Mesendoderm (in vitro differentiated cells): ENCODE measurements at regions not wholly inside any gene's neighbourhood (a gene's known extent, or its start where the extent isn't known, plus 50 kb on each side); places are given as distances from the start of the nearest gene placed in this dataset.

Experiments used
- DNase-seq: peaks from one replicate; pipeline ENCODE4 v3.0.0; 2013
- H2AK5ac ChIP-seq: 2 replicates; pipeline ENCODE4 v1.6.1; 2013; ENCODE audit warnings: low read length, inconsistent platforms
- H2BK120ac ChIP-seq: 2 replicates; pipeline ENCODE4 v1.6.1; 2013; ENCODE audit warnings: low read depth, mild to moderate bottlenecking, low read length, moderate library complexity, mixed read lengths
- H2BK15ac ChIP-seq: replicated peaks from 2 replicates; pipeline ENCODE4 v1.6.1; 2013; ENCODE audit warnings: low read depth, mild to moderate bottlenecking, moderate library complexity
- H2BK5ac ChIP-seq: 2 replicates; pipeline ENCODE4 v1.6.1; 2013; ENCODE audit warnings: low read length, inconsistent platforms
- H3K18ac ChIP-seq: 2 replicates; pipeline ENCODE4 v1.6.1; 2013; ENCODE audit warnings: mild to moderate bottlenecking, low read length, mixed read lengths
- H3K23ac ChIP-seq: one replicate; pipeline ENCODE4 v1.6.1; 2013; ENCODE audit warnings: low read length
- H3K27ac ChIP-seq: 2 replicates; pipeline ENCODE4 v1.5.1; 2013; ENCODE audit warnings: low read depth, mild to moderate bottlenecking, inconsistent platforms, low read length, moderate library complexity
- H3K27me3 ChIP-seq: 2 replicates; pipeline ENCODE4 v1.6.1; 2013; ENCODE audit warnings: low read length, control low read depth, mild to moderate bottlenecking, inconsistent platforms; ENCODE audit not compliant: insufficient read depth, poor library complexity
- H3K36me3 ChIP-seq: 2 replicates; pipeline ENCODE4 v1.6.1; 2013; ENCODE audit warnings: low read length, inconsistent platforms; ENCODE audit not compliant: control insufficient read depth, insufficient read depth
- H3K4ac ChIP-seq: one replicate; pipeline ENCODE4 v1.6.1; 2013; ENCODE audit warnings: low read depth, mild to moderate bottlenecking, low read length, moderate library complexity
- H3K4me1 ChIP-seq: 2 replicates; pipeline ENCODE4 v1.6.1; 2013; ENCODE audit warnings: low read depth, low read length, inconsistent platforms; ENCODE audit not compliant: control insufficient read depth
- H3K4me2 ChIP-seq: 2 replicates; pipeline ENCODE4 v1.6.1; 2013; ENCODE audit warnings: low read length
- H3K4me3 ChIP-seq: 2 replicates; pipeline ENCODE4 v1.5.1; 2013; ENCODE audit warnings: mild to moderate bottlenecking, low read length
- H3K56ac ChIP-seq: one replicate; pipeline ENCODE4 v1.6.1; 2013; ENCODE audit warnings: low read length
- H3K79me1 ChIP-seq: 2 replicates; pipeline ENCODE4 v1.6.1; 2013; ENCODE audit warnings: low read length, inconsistent platforms
- H3K79me2 ChIP-seq: 2 replicates; pipeline ENCODE4 v1.6.1; 2013; ENCODE audit warnings: mild to moderate bottlenecking, low read length; ENCODE audit not compliant: control insufficient read depth, insufficient read depth
- H3K9ac ChIP-seq: 2 replicates; pipeline ENCODE4 v1.6.1; 2013; ENCODE audit warnings: low read length, inconsistent platforms
- H4K5ac ChIP-seq: one replicate; pipeline ENCODE4 v1.6.1; 2013; ENCODE audit warnings: low read length
- H4K8ac ChIP-seq: one replicate; pipeline ENCODE4 v1.6.1; 2013; ENCODE audit warnings: low read depth, mild to moderate bottlenecking, control low read depth, low read length, moderate library complexity
- WGBS: extraction: QIAGEN DNeasy Blood & Tissue Kit; methylation state at CpG from one replicate; pipeline ENCODE4 v1.1.7; 2013; ENCODE audit warnings: low lambda C conversion rate, missing lambda C conversion rate; ENCODE audit not compliant: insufficient coverage; ENCODE audit errors: extremely low coverage; 5-methylcytosine and 5-hydroxymethylcytosine counted together

DNA sequence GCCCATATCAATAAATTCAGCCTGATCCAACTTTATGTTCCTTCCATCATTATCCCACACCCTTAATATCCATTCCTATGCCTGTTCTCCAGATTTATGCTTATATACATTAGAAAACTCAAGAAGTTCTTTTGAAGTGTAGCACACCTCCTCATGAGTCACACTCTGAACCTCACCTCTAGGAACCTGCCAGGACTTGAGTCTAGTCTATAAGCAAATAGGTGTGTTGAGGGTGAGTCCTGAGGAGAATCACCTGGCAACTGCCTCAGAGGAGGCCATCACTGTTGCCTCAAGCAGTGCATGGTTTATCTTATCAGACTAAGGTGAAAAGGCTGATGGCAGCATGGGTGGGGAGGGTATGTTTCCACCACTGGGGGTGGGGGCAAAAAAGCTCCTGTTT lies 496.7 kb downstream of the C6orf118 start:
- Histone ChIP-seq H3K27me3 (no peaks in the 10 kb centered on the region), H3K27ac (no peak overlapping the region), H4K5ac (no peak overlapping the region), H2AK5ac (no peak overlapping the region), H3K23ac (no peak overlapping the region), H3K36me3 (no peaks in the 10 kb centered on the region), H3K56ac (no peak overlapping the region), H3K18ac (no peak overlapping the region), H2BK120ac (no peak overlapping the region), H3K79me2 (no peaks in the 10 kb centered on the region), H3K4ac (no peak overlapping the region), H2BK5ac (no peak overlapping the region), H3K4me2 (no peak overlapping the region), H2BK15ac (no peak overlapping the region), H3K79me1 (no peaks in the 10 kb centered on the region), H3K4me3 (no peak overlapping the region), H3K9ac (no peak overlapping the region), H4K8ac (no peak overlapping the region), H3K4me1 (no peaks in the 10 kb centered on the region)
- DNase-seq, result no peak

DNA sequence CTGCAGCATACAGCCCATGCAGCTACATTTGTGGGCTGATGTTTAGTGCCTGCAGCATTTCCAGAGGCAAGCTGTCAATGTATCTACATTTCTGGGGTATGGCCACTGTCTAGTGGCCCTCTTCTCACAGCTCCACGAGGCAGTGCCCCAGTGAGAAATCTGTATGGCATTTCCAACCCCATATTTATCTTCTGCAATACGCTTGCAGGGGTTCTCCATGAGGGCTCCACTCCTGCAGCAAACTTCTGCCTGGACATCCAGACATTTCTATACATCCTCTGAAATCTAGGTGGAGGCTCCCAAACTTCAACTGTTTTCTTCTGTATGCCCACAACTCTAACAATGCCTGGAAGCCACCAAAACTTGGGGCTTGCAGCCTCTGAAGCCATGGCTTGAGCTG lies 502.3 kb downstream of the C6orf118 start:
- no peak overlapping the region for H3K4ac ChIP-seq
- H3K79me1 ChIP-seq, result no peaks in the 10 kb centered on the region
- no peak overlapping the region for H3K23ac ChIP-seq
- H2BK15ac ChIP-seq, result no peak overlapping the region
- H3K4me1 ChIP-seq, result no peaks in the 10 kb centered on the region
- H3K4me3 ChIP-seq, result no peak overlapping the region
- no peak overlapping the region for H4K8ac ChIP-seq
- no peaks in the 10 kb centered on the region for H3K79me2 ChIP-seq
- H3K27ac ChIP-seq, result no peak overlapping the region
- no peak overlapping the region for H3K56ac ChIP-seq
- H3K4me2 ChIP-seq, result no peak overlapping the region
- no CpG with 5 or more reads among the region's 2 CpGs for WGBS
- DNase-seq, result peak; percentile 6
- H3K9ac ChIP-seq, result no peak overlapping the region
- no peak overlapping the region for H4K5ac ChIP-seq
- H2AK5ac ChIP-seq, result no peak overlapping the region
- no peak overlapping the region for H2BK120ac ChIP-seq
- H2BK5ac ChIP-seq, result no peak overlapping the region
- no peaks in the 10 kb centered on the region for H3K36me3 ChIP-seq
- H3K27me3 ChIP-seq, result no peaks in the 10 kb centered on the region
- no peak overlapping the region for H3K18ac ChIP-seq

DNA sequence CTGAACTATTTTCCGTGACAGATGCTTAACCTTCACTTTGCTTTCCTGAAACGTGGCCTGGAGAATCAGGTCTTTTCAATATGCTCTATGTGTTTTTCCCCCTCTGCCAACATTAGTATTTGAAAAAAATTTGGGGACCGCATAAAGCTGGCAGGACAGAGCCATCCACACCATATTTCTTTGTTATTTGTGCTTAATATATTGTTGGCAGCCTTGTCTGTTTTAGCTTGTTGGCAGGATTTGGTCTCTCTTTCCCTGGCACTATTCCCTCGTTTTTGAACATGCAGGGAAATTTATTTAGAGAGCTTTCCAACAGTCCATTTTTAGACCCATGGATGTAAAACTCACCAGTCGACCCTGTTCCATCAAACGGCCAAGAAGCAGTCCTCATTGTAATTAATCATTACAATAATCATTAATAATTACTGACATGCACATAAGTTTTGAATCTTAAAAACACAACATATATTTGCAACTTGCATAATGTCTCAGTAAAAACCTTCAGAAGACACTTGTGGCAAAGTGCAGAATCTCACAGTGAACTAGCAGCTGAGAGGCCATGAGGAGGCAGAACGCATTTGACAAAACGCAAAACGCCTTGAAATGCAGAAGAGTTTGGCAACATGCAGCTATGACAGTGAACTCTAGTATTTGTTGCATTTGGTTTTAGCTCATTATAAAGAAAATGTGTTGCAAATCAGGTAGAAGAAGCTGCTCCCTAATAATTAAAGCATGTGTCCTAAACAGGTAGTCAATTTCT lies 514.2 kb downstream of the C6orf118 start:
- Histone ChIP-seq H3K36me3 (no peaks in the 10 kb centered on the region), H3K9ac (no peak overlapping the region), H2BK15ac (no peak overlapping the region), H3K27me3 (no peaks in the 10 kb centered on the region), H2BK5ac (no peak overlapping the region), H2BK120ac (no peak overlapping the region), H3K4me1 (no peaks in the 10 kb centered on the region), H2AK5ac (no peak overlapping the region), H3K79me1 (no peaks in the 10 kb centered on the region), H3K56ac (no peak overlapping the region), H3K4ac (no peak overlapping the region), H3K23ac (no peak overlapping the region), H3K4me2 (no peak overlapping the region), H3K4me3 (no peak overlapping the region), H3K18ac (no peak overlapping the region), H4K5ac (no peak overlapping the region), H4K8ac (no peak overlapping the region), H3K27ac (no peak overlapping the region), H3K79me2 (no peaks in the 10 kb centered on the region)
- no CpG with 5 or more reads among the region's 9 CpGs for WGBS
- DNase-seq, result no peak

DNA sequence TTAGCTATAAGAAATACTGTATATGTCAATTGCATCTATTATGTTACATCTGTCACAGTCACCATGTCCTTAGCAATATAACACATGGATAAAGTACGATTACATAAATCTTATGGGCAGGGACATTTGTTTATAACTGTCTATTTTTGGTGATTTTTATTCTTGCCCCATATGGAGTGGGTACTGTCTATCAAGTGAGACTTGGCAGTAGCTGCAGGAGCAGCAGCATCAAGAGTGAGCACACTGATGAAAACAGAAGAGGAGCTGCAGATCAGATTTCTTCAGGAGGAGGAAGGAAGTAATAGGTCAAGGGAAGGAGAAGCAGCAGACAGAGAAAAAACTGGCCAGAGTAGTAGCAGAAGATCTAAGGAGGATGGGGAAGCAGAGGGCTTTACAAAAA lies 516.7 kb downstream of the C6orf118 start:
- H3K18ac ChIP-seq, result no peak overlapping the region
- H4K5ac ChIP-seq, result no peak overlapping the region
- no peak overlapping the region for H4K8ac ChIP-seq
- H3K4me1 ChIP-seq, result no peaks in the 10 kb centered on the region
- H2BK5ac ChIP-seq, result no peak overlapping the region
- no CpG with 5 or more reads among the region's 1 CpG for WGBS
- H2BK120ac ChIP-seq, result no peak overlapping the region
- no peaks in the 10 kb centered on the region for H3K79me1 ChIP-seq
- no peak for DNase-seq
- no peak overlapping the region for H3K4me3 ChIP-seq
- no peaks in the 10 kb centered on the region for H3K36me3 ChIP-seq
- H3K4me2 ChIP-seq, result no peak overlapping the region
- no peak overlapping the region for H3K56ac ChIP-seq
- H3K79me2 ChIP-seq, result no peaks in the 10 kb centered on the region
- no peak overlapping the region for H2BK15ac ChIP-seq
- H3K27me3 ChIP-seq, result no peaks in the 10 kb centered on the region
- no peak overlapping the region for H3K23ac ChIP-seq
- H3K4ac ChIP-seq, result no peak overlapping the region
- no peak overlapping the region for H3K27ac ChIP-seq
- no peak overlapping the region for H3K9ac ChIP-seq
- H2AK5ac ChIP-seq, result no peak overlapping the region

DNA sequence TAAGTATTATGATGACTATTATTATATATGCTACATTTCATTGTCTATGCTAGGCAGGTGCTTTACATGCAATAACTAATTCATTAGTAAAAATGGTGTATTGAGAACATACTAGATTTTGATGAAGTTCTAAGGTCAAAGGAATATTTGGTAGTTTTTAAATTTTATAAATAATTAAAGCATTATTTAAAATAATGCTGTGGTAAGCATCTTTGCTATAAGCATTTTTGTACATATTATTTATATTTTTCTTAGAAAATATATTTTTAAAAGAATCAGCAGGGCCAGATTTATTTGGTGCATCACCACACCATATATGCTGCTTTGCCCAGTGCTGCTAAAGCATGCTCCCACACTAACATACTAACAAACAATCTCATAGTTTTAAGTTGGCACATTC lies 517.9 kb downstream of the C6orf118 start:
- no peak overlapping the region for H3K4ac ChIP-seq
- no peak overlapping the region for H3K18ac ChIP-seq
- no peaks in the 10 kb centered on the region for H3K36me3 ChIP-seq
- no peaks in the 10 kb centered on the region for H3K4me1 ChIP-seq
- H3K4me3 ChIP-seq, result no peak overlapping the region
- no peak overlapping the region for H3K56ac ChIP-seq
- no peak overlapping the region for H3K27ac ChIP-seq
- H2AK5ac ChIP-seq, result no peak overlapping the region
- H3K79me1 ChIP-seq, result no peaks in the 10 kb centered on the region
- H3K9ac ChIP-seq, result no peak overlapping the region
- H3K23ac ChIP-seq, result no peak overlapping the region
- no peak overlapping the region for H4K8ac ChIP-seq
- H2BK5ac ChIP-seq, result no peak overlapping the region
- H2BK15ac ChIP-seq, result no peak overlapping the region
- no peaks in the 10 kb centered on the region for H3K79me2 ChIP-seq
- H3K4me2 ChIP-seq, result no peak overlapping the region
- H2BK120ac ChIP-seq, result no peak overlapping the region
- no peaks in the 10 kb centered on the region for H3K27me3 ChIP-seq
- no peak overlapping the region for H4K5ac ChIP-seq
- DNase-seq, result no peak

DNA sequence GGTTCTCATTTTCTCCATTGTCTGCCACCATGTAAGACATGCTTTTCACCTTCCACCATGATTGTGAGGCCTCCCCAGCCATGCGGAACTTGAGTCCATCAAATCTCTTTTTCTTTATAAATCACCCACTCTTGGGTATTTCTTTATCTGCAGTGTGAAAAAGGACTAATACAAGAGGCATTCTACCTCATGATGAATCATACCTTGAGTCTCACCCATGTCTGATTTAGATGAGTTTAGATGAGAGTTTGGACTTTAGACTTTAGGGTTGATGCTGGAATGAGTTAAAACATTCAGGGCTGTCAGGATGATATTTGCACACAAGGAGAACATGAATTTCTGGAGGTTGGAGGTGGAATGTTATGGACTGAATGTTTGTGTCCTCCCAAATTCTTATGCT lies 545.6 kb downstream of the C6orf118 start:
- Histone ChIP-seq H3K36me3 (no peaks in the 10 kb centered on the region), H3K79me1 (no peaks in the 10 kb centered on the region), H3K4me1 (no peaks in the 10 kb centered on the region), H3K23ac (no peak overlapping the region), H2BK120ac (no peak overlapping the region), H3K27ac (no peak overlapping the region), H3K4me3 (no peak overlapping the region), H3K79me2 (no peaks in the 10 kb centered on the region), H3K9ac (no peak overlapping the region), H4K8ac (no peak overlapping the region), H3K4ac (no peak overlapping the region), H3K27me3 (no peaks in the 10 kb centered on the region), H2BK5ac (no peak overlapping the region), H4K5ac (no peak overlapping the region), H2BK15ac (no peak overlapping the region), H3K18ac (no peak overlapping the region), H3K56ac (no peak overlapping the region), H2AK5ac (no peak overlapping the region), H3K4me2 (no peak overlapping the region)
- DNase-seq, result no peak
- no CpG with 5 or more reads among the region's 1 CpG for WGBS
